MM.1S (cell line): ENCODE measurements at regions not wholly inside any gene's neighbourhood (a gene's known extent, or its start where the extent isn't known, plus 50 kb on each side); places are given as distances from the start of the nearest gene placed in this dataset.

Experiments used
- DNase-seq: peaks from one replicate; pipeline ENCODE4 v3.0.0-alpha.2; 2015
- H2AFZ ChIP-seq: fragments of 300-600 bp; sonication (generic); 2 replicates; pipeline ENCODE4 v1.6.0; 2016; ENCODE audit warnings: antibody characterized with exemption, low read length
- H3F3A ChIP-seq: fragments of 300-600 bp; sonication (generic); 2 replicates; pipeline ENCODE4 v1.6.1; 2016; ENCODE audit warnings: mild to moderate bottlenecking, antibody characterized with exemption, low read length, moderate library complexity, mixed read lengths; ENCODE audit not compliant: insufficient read depth
- H3K27ac ChIP-seq: fragments of 300-600 bp; sonication (generic); 2 replicates; pipeline ENCODE4 v1.5.1; 2016; ENCODE audit warnings: mild to moderate bottlenecking, low read length
- H3K27me3 ChIP-seq: fragments of 300-600 bp; sonication (generic); replicated peaks from 2 replicates; pipeline ENCODE4 v1.6.0; 2016; ENCODE audit warnings: low read length; ENCODE audit not compliant: insufficient read depth
- H3K36me3 ChIP-seq: fragments of 300-600 bp; sonication (generic); replicated peaks from 2 replicates; pipeline ENCODE4 v1.6.1; 2016; ENCODE audit warnings: mild to moderate bottlenecking, low read length, mixed read lengths; ENCODE audit not compliant: insufficient read depth
- H3K4me1 ChIP-seq: fragments of 300-600 bp; sonication (generic); 2 replicates; pipeline ENCODE4 v1.6.1; 2016; ENCODE audit warnings: low read length, mixed read lengths
- H3K4me2 ChIP-seq: fragments of 300-600 bp; sonication (generic); 2 replicates; pipeline ENCODE4 v1.6.0; 2016; ENCODE audit warnings: low read depth, low read length
- H3K4me3 ChIP-seq: fragments of 300-600 bp; sonication (generic); 2 replicates; pipeline ENCODE4 v1.5.1; 2016; ENCODE audit warnings: low read length, mixed read lengths
- H3K79me2 ChIP-seq: fragments of 300-600 bp; sonication (generic); 2 replicates; pipeline ENCODE4 v1.6.1; 2016; ENCODE audit warnings: mixed run types, low read length, mixed read lengths
- H3K9ac ChIP-seq: fragments of 300-600 bp; sonication (generic); 2 replicates; pipeline ENCODE4 v1.6.1; 2016; ENCODE audit warnings: low read length, mixed read lengths
- H3K9me2 ChIP-seq: fragments of 300-600 bp; sonication (generic); replicated peaks from 2 replicates; pipeline ENCODE4 v1.6.1; 2016; ENCODE audit warnings: mild to moderate bottlenecking, low read length, mixed read lengths; ENCODE audit not compliant: insufficient read depth
- H3K9me3 ChIP-seq: fragments of 300-600 bp; sonication (generic); replicated peaks from 2 replicates; pipeline ENCODE4 v1.6.1; 2016; ENCODE audit warnings: mild to moderate bottlenecking, low read length, mixed read lengths; ENCODE audit not compliant: insufficient read depth
- H4K20me1 ChIP-seq: fragments of 300-600 bp; sonication (generic); 2 replicates; pipeline ENCODE4 v1.6.1; 2016; ENCODE audit warnings: mild to moderate bottlenecking, low read length, moderate library complexity, mixed read lengths; ENCODE audit not compliant: insufficient read depth
- EZH2 ChIP-seq: fragments of 300-600 bp; sonication (generic); optimal IDR thresholded peaks from 2 replicates; pipeline ENCODE3; 2017; ENCODE audit warnings: low read depth, mild to moderate bottlenecking, antibody characterized with exemption, low read length, mixed read lengths
- EZH2phosphoT487 ChIP-seq: fragments of 300-600 bp; sonication (generic); IDR thresholded peaks from 2 replicates; pipeline ENCODE4 v1.6.1; 2018; ENCODE audit warnings: antibody characterized with exemption, low read length
- TF ChIP-seq, protein P1 (sequence below): fragments of 300-600 bp; sonication (generic); IDR thresholded peaks from 2 replicates; pipeline ENCODE4 v1.5.1; 2016; ENCODE audit warnings: antibody characterized with exemption, low read length, mixed read lengths

DNA sequence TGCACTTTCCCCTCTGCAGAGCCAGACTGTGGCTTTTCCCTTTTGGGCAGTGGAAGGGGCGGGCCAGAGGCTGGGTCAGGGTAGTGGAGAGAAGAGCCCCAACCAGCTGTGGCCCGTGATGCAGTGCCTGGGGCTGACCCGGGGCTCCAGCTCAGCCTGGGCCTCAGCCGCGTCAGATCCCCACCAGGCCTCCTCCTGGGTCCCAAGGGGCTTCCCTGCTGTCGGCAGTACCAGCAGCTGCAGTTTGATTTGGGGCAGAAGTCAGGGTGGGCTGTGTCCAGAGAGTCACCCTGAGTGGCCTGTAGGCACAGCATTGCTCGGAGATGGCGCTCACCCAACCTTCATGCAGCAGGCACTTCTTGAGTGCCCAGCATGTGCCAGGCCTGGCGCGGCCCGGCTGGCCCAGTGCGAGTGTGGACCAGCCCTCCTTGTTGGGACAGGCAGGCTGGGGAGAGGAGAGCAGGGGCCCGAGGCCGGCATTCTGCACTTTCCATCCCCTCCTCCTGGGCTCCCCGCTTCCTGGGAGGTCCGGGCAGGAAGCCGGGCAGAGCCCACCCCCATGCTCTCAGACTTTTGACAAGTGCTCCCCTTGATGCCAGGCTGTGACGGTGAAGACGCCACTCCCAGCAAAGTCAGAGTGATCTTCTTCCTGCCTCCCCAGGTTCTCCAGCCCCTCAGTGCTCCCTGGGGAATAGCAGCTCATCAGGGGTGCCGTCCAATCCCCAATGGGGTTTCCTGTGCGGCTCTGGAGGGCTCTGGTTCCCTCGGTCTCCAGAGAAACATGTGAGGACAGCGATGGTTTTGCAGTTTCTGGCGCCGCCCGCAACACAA, 88.3 kb upstream of the COL5A1 start:
- no peaks in the 10 kb centered on the region for H4K20me1 ChIP-seq
- TF ChIP-seq, protein P1, sequence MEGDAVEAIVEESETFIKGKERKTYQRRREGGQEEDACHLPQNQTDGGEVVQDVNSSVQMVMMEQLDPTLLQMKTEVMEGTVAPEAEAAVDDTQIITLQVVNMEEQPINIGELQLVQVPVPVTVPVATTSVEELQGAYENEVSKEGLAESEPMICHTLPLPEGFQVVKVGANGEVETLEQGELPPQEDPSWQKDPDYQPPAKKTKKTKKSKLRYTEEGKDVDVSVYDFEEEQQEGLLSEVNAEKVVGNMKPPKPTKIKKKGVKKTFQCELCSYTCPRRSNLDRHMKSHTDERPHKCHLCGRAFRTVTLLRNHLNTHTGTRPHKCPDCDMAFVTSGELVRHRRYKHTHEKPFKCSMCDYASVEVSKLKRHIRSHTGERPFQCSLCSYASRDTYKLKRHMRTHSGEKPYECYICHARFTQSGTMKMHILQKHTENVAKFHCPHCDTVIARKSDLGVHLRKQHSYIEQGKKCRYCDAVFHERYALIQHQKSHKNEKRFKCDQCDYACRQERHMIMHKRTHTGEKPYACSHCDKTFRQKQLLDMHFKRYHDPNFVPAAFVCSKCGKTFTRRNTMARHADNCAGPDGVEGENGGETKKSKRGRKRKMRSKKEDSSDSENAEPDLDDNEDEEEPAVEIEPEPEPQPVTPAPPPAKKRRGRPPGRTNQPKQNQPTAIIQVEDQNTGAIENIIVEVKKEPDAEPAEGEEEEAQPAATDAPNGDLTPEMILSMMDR: no peak
- no peak for TF ChIP-seq EZH2
- TF ChIP-seq EZH2phosphoT487: no peak
- no peak overlapping the region for H3K4me2 ChIP-seq
- H3K9me3 ChIP-seq: no peaks in the 10 kb centered on the region
- no peaks in the 10 kb centered on the region for H3F3A ChIP-seq
- H2AFZ ChIP-seq: no peak overlapping the region
- H3K36me3 ChIP-seq: no peaks in the 10 kb centered on the region
- DNase-seq: no peak
- H3K9ac ChIP-seq: no peak overlapping the region
- no peak overlapping the region for H3K27ac ChIP-seq
- H3K4me3 ChIP-seq: no peak overlapping the region
- peaks cover 94% of the 10 kb centered on the region for H3K27me3 ChIP-seq
- H3K4me1 ChIP-seq: no peaks in the 10 kb centered on the region
- H3K79me2 ChIP-seq: no peaks in the 10 kb centered on the region
- no peaks in the 10 kb centered on the region for H3K9me2 ChIP-seq

DNA sequence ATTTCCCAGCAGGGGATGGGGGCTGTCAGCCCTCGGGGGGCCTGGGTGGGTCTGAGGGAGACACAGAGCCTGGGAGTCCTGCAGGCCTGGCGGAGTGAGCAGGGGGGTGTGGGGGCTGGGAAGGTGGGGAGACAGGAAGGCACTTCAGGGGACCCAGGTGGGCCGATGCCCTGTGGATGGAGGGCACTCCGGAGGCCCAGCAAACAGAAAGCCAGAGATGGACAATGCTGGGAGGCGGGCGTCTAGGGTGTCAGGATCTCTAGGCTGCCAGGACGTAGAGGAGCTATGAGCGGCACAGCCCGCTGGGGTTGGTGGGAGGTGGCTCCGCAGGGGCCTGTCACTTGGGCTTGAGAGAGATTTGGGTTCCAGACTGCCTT, 87.6 kb upstream of the COL5A1 start:
- H3F3A ChIP-seq: no peaks in the 10 kb centered on the region
- H2AFZ ChIP-seq: no peak overlapping the region
- H3K27ac ChIP-seq: no peak overlapping the region
- H3K4me3 ChIP-seq: no peak overlapping the region
- no peaks in the 10 kb centered on the region for H3K9me3 ChIP-seq
- H3K27me3 ChIP-seq: peaks cover 94% of the 10 kb centered on the region
- H3K36me3 ChIP-seq: no peaks in the 10 kb centered on the region
- no peaks in the 10 kb centered on the region for H3K79me2 ChIP-seq
- H4K20me1 ChIP-seq: no peaks in the 10 kb centered on the region
- H3K4me2 ChIP-seq: no peak overlapping the region
- no peak for DNase-seq
- no peaks in the 10 kb centered on the region for H3K9me2 ChIP-seq
- TF ChIP-seq EZH2: no peak
- no peak for TF ChIP-seq EZH2phosphoT487
- no peaks in the 10 kb centered on the region for H3K4me1 ChIP-seq
- no peak overlapping the region for H3K9ac ChIP-seq

DNA sequence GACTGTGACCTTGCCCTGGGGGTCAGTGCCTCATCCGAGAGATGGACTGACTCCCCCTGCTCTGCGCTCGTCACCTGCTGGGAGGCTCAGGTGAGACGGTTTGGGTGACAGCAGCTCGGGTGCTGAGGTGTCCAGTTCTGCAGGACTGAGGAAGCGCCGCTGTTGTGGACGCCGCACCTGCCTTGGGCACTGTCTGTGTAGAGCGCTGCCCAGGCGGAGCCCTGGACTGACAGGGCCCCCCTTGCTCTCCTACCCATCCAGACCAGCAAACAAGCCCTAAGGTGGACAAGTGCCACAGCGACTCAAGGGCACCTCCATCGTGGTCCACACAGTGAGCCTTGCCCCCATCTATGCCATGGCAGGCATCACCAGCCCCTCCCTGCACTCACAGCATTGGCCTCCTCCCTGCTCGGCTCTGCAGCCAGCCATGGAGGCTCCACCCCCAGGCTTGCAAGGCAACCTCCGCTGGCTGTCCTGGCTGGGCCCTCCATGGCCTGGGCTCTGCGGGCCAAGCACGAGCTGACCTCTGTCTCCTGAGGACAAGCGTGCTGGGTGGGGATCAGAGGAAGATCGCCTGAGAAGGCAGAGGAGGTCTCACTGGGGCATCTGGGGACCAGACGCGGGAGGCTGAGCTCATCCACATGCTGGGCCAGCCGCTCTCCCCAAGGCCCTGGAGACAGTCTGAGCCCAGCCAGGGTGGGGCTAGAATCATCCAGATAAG, 87.1 kb upstream of the COL5A1 start:
- no peaks in the 10 kb centered on the region for H3K9me2 ChIP-seq
- H3K4me2 ChIP-seq: no peak overlapping the region
- no peaks in the 10 kb centered on the region for H3K4me1 ChIP-seq
- peaks cover 94% of the 10 kb centered on the region for H3K27me3 ChIP-seq
- H3K27ac ChIP-seq: no peak overlapping the region
- no peak overlapping the region for H3K4me3 ChIP-seq
- H4K20me1 ChIP-seq: no peaks in the 10 kb centered on the region
- no peak overlapping the region for H3K9ac ChIP-seq
- H3K36me3 ChIP-seq: no peaks in the 10 kb centered on the region
- H3K79me2 ChIP-seq: no peaks in the 10 kb centered on the region
- no peak for DNase-seq
- H3K9me3 ChIP-seq: no peaks in the 10 kb centered on the region
- TF ChIP-seq EZH2: no peak
- TF ChIP-seq, protein P1: no peak
- H3F3A ChIP-seq: no peaks in the 10 kb centered on the region
- no peak overlapping the region for H2AFZ ChIP-seq
